ENCODE measurements at regions not wholly inside any gene's neighbourhood (a gene's known extent, or its start where the extent isn't known, plus 50 kb on each side); places are given as distances from the start of the nearest gene placed in this dataset.

DNA sequence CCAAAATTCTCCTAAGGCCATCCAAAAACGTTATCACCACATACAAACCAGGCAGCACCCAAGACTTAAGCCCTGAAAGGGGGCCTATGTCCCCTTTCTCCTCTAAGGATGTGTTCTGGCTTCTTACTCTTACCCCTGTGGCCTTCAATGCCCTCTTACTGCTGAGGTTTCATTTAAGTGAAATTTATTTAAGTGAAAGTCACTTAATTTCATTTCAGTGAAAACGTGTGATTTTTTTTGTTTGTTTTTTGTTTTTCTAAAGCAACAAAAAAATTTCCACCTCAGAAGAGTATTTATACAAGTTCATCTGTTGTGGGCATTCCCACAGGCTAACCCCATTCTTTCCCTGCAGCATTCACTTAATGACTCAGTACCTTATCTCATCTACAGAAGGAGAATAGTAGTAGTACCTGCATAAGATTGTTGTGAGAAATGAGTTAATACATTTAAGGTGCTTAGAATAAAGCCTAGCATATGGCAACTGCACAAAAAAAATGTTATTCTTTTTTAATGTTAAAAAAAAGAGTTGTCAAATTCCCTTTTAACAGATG, 220.6 kb downstream of the CHRM3 start (continued):
- TF ChIP-seq, protein P1, sequence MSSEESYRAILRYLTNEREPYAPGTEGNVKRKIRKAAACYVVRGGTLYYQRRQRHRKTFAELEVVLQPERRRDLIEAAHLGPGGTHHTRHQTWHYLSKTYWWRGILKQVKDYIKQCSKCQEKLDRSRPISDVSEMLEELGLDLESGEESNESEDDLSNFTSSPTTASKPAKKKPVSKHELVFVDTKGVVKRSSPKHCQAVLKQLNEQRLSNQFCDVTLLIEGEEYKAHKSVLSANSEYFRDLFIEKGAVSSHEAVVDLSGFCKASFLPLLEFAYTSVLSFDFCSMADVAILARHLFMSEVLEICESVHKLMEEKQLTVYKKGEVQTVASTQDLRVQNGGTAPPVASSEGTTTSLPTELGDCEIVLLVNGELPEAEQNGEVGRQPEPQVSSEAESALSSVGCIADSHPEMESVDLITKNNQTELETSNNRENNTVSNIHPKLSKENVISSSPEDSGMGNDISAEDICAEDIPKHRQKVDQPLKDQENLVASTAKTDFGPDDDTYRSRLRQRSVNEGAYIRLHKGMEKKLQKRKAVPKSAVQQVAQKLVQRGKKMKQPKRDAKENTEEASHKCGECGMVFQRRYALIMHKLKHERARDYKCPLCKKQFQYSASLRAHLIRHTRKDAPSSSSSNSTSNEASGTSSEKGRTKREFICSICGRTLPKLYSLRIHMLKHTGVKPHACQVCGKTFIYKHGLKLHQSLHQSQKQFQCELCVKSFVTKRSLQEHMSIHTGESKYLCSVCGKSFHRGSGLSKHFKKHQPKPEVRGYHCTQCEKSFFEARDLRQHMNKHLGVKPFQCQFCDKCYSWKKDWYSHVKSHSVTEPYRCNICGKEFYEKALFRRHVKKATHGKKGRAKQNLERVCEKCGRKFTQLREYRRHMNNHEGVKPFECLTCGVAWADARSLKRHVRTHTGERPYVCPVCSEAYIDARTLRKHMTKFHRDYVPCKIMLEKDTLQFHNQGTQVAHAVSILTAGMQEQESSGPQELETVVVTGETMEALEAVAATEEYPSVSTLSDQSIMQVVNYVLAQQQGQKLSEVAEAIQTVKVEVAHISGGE (CRISPR knock-in tag; IDR thresholded peaks at IDR 0.05): no peak
- no peak for TF ChIP-seq SMARCB1 (IDR thresholded peaks at IDR 0.05; ENCODE audit: insufficient read length, low read depth)

DNA sequence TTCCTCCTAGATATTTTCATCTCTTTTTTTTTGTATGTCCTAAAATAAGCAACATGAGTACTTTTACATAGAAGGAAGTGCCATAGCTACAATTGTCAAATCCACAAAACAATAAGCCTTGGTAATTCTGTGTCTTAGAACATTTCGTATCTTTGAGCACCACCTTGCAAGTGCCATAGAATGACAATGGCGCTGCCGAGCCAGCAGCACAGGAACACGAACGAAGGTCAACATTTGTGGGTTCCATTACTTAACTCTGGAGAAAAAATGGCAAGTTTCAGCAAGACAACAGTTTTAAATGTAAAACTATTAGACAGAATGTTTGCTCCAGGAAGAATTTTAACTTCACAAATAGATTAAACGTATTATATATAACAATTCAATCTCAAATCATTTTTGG, 222.1 kb downstream of the CHRM3 start:
- Histone ChIP-seq H3K36me3 (ENCODE audit: control insufficient read depth, insufficient read depth, low read length) (no peaks in the 10 kb centered on the region), H4K20me1 (replicated peaks; ENCODE audit: control insufficient read depth, insufficient read depth, low read length) (no peaks in the 10 kb centered on the region), H3K27ac (ENCODE audit: extremely low read depth, low read depth, low read length) (no peak overlapping the region), H3K4me3 (no peak overlapping the region), H3K4me1 (replicated peaks in 1 of 2; ENCODE audit: control insufficient read depth in 2 of 2, insufficient read depth in 2 of 2, low read length in 2 of 2) (no peaks in the 10 kb centered on the region), H3K9me1 (ENCODE audit: control insufficient read depth, insufficient read depth, low read length) (no peaks in the 10 kb centered on the region), H2AFZ (ENCODE audit: low read depth, low read length) (no peak overlapping the region), H3K9me3 (replicated peaks; ENCODE audit: control insufficient read depth, insufficient read depth, low read depth, low read length) (no peaks in the 10 kb centered on the region), H3K9ac (ENCODE audit: insufficient read depth in 1 of 2, low read depth in 2 of 2, low read length in 2 of 2) (no peak overlapping the region), H3K79me2 (ENCODE audit: control insufficient read depth, insufficient read depth, low read length) (no peaks in the 10 kb centered on the region), H3K4me2 (ENCODE audit: insufficient read depth, low read length) (no peak overlapping the region), H3K27me3 (ENCODE audit: control insufficient read depth in 2 of 2, insufficient read depth in 2 of 2, low read length in 2 of 2) (no peaks in the 10 kb centered on the region)
- 2% methylated on average over 6 of the region's 6 CpGs for WGBS (ENCODE audit: insufficient coverage, low coverage, missing lambda C conversion rate)
- intact Hi-C loops (cut with micrococcal nuclease) (no loop called here), in situ Hi-C loops (cut with MboI) (no loop called here)
- FAIRE-seq (no peak), DNase-seq (ENCODE audit: extremely low read depth in 1 of 4, low spot score in 3 of 4) (no peak), ATAC-seq (no peak)
- TF ChIP-seq, protein P2, sequence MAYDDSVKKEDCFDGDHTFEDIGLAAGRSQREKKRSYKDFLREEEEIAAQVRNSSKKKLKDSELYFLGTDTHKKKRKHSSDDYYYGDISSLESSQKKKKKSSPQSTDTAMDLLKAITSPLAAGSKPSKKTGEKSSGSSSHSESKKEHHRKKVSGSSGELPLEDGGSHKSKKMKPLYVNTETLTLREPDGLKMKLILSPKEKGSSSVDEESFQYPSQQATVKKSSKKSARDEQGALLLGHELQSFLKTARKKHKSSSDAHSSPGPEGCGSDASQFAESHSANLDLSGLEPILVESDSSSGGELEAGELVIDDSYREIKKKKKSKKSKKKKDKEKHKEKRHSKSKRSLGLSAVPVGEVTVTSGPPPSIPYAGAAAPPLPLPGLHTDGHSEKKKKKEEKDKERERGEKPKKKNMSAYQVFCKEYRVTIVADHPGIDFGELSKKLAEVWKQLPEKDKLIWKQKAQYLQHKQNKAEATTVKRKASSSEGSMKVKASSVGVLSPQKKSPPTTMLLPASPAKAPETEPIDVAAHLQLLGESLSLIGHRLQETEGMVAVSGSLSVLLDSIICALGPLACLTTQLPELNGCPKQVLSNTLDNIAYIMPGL (CRISPR knock-in tag; IDR thresholded peaks at IDR 0.05): no peak
- TF ChIP-seq FOXP1 (CRISPR knock-in tag; IDR thresholded peaks at IDR 0.05): no peak
- TF ChIP-seq ZNF41 (CRISPR knock-in tag; conservative IDR thresholded peaks at IDR 0.05): no peak
- no peak for TF ChIP-seq OTX1 (CRISPR knock-in tag; IDR thresholded peaks at IDR 0.05)
- no peak for TF ChIP-seq MCM7 (IDR thresholded peaks at IDR 0.05)
- TF ChIP-seq, protein P3, sequence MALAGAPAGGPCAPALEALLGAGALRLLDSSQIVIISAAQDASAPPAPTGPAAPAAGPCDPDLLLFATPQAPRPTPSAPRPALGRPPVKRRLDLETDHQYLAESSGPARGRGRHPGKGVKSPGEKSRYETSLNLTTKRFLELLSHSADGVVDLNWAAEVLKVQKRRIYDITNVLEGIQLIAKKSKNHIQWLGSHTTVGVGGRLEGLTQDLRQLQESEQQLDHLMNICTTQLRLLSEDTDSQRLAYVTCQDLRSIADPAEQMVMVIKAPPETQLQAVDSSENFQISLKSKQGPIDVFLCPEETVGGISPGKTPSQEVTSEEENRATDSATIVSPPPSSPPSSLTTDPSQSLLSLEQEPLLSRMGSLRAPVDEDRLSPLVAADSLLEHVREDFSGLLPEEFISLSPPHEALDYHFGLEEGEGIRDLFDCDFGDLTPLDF (CRISPR knock-in tag; IDR thresholded peaks at IDR 0.05): no peak
- TF ChIP-seq, protein P4, sequence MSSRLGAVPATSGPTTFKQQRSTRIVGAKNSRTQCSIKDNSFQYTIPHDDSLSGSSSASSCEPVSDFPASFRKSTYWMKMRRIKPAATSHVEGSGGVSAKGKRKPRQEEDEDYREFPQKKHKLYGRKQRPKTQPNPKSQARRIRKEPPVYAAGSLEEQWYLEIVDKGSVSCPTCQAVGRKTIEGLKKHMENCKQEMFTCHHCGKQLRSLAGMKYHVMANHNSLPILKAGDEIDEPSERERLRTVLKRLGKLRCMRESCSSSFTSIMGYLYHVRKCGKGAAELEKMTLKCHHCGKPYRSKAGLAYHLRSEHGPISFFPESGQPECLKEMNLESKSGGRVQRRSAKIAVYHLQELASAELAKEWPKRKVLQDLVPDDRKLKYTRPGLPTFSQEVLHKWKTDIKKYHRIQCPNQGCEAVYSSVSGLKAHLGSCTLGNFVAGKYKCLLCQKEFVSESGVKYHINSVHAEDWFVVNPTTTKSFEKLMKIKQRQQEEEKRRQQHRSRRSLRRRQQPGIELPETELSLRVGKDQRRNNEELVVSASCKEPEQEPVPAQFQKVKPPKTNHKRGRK (tag; IDR thresholded peaks at IDR 0.05): no peak
- no peak for TF ChIP-seq NCOA6 (IDR thresholded peaks at IDR 0.05)
- no peak for TF ChIP-seq ZNF146 (CRISPR knock-in tag; IDR thresholded peaks at IDR 0.05; ENCODE audit: unreplicated experiment)
- TF ChIP-seq BRF1 (IDR thresholded peaks at IDR 0.05; ENCODE audit: borderline replicate concordance, extremely low read depth, insufficient read length): no peak
- POLR2A ChIA-PET: interaction anchor here (0.6 kb wide), 1 partner anchor 833 kb away, joined by 3 read pairs; no protein-coding TSS in a partner anchor
- CTCF ChIA-PET (ENCODE audit: low intra/inter-chr PET ratio): no interaction called here
- no TSS peak for BruUV-seq (replicated peaks)

Measured in K562 (cell line).